HepG2 (cell line): ENCODE measurements at regions not wholly inside any gene's neighbourhood (a gene's known extent, or its start where the extent isn't known, plus 50 kb on each side); places are given as distances from the start of the nearest gene placed in this dataset.

Experiments
- ATAC-seq: fragments of 200-7000 bp; cut with Tn5 transposase; 3 replicates; pipeline ENCODE4 v1.9.1; 2020; ENCODE audit warnings: mild to moderate bottlenecking, moderate library complexity
- BruUV-seq: library from RNA; stranded (reverse); fragments of 400-500 nt; replicated peaks from 2 replicates; lab custom pipeline; 2021; lab: Mats Ljungman, UMichigan
- CTCF ChIA-PET: fragments of 300-600 bp; formaldehyde crosslinking; extraction: SDS; loops from one replicate; lab custom pipeline; 2021; ENCODE audit warnings: low total read pairs, inconsistent platforms, low intra/inter-chr PET ratio; lab: Yijun Ruan, JAX
- POLR2A ChIA-PET: fragments of 350-600 bp; sonication (Branson Sonifier 250); formaldehyde crosslinking; loops from one replicate; lab custom pipeline; 2020; ENCODE audit warnings: antibody characterized with exemption, inconsistent platforms; lab: Yijun Ruan, JAX
- DNase-seq: peaks from one replicate; pipeline ENCODE4 v3.0.0-alpha.2; 2015; ENCODE audit warnings: low spot score
- FAIRE-seq: peaks from 3 replicates; lab custom pipeline; 2011; peaks lifted over from hg19 to GRCh38; lab: Jason Lieb, UNC
- H2AFZ ChIP-seq: one replicate; pipeline ENCODE4 v1.6.1; 2011; ENCODE audit warnings: low read length, inconsistent platforms
- H3K27ac ChIP-seq: fragments of 300-600 bp; 3 replicates; pipeline ENCODE4 v1.8.0; 2011; ENCODE audit warnings: mixed run types, mild to moderate bottlenecking, mixed read lengths, low read length, inconsistent platforms; ENCODE audit not compliant: insufficient read depth; ENCODE audit errors: extremely low read length
- H3K27me3 ChIP-seq, 2 experiments: fragments of 200-600 bp in 1 of 2; 2 replicates in 1 of 2; 3 replicates in 1 of 2; pipeline versions ENCODE4 v1.6.0 to v1.8.0; 2011; ENCODE audit warnings: low read length in 2 of 2, mild to moderate bottlenecking in 2 of 2, moderate library complexity in 2 of 2, inconsistent platforms in 1 of 2; ENCODE audit not compliant: insufficient read depth in 2 of 2, control insufficient read depth in 1 of 2
- H3K36me3 ChIP-seq, 2 experiments: fragments of 200-600 bp in 1 of 2; replicated peaks in 1 of 2; 2 replicates in 1 of 2; 3 replicates in 1 of 2; pipeline versions ENCODE4 v1.5.1 to v1.8.0; 2011; ENCODE audit warnings: low read length in 2 of 2, inconsistent platforms in 1 of 2; ENCODE audit not compliant: insufficient read depth in 2 of 2, control insufficient read depth in 1 of 2
- H3K4me1 ChIP-seq: 2 replicates; pipeline ENCODE4 v1.5.1; 2012; ENCODE audit warnings: low read length, inconsistent platforms; ENCODE audit not compliant: insufficient read depth
- H3K4me2 ChIP-seq: 2 replicates; pipeline ENCODE4 v1.6.0; 2011; ENCODE audit warnings: low read depth, low read length, inconsistent platforms
- H3K4me3 ChIP-seq, 3 experiments: fragments of 200-600 bp in 1 of 3; sonication (generic), shearing (Covaris generic) in 1 of 3; replicated peaks in 1 of 3; 2 replicates each; pipeline ENCODE4 v1.5.1; 2011 to 2016; ENCODE audit warnings: low read length in 3 of 3, inconsistent platforms in 2 of 3, low read depth in 2 of 3, mild to moderate bottlenecking in 2 of 3, control low read depth in 1 of 3, mixed read lengths in 1 of 3; ENCODE audit not compliant: insufficient read depth in 1 of 3
- H3K79me2 ChIP-seq: one replicate; pipeline ENCODE4 v1.6.1; 2011; ENCODE audit warnings: low read length, inconsistent platforms; ENCODE audit not compliant: insufficient read depth
- H3K9ac ChIP-seq: 2 replicates; pipeline ENCODE4 v1.6.0; 2011; ENCODE audit warnings: mild to moderate bottlenecking, low read depth, low read length, inconsistent platforms; ENCODE audit not compliant: insufficient read depth
- H3K9me3 ChIP-seq: 2 replicates; pipeline ENCODE4 v1.5.1; 2012; ENCODE audit warnings: mild to moderate bottlenecking, low read length
- H4K20me1 ChIP-seq: 2 replicates; pipeline ENCODE4 v1.6.0; 2011; ENCODE audit warnings: inconsistent platforms, mild to moderate bottlenecking, low read length, moderate library complexity; ENCODE audit not compliant: insufficient read depth
- ASH2L ChIP-seq: fragments of 300-600, 200-600 bp; sonication (generic); IDR thresholded peaks from 2 replicates; pipeline ENCODE4 v1.7.0; 2017; ENCODE audit warnings: low read depth, mild to moderate bottlenecking, moderate library complexity, mixed read lengths, low read length; ENCODE audit not compliant: insufficient read length
- CC2D1A ChIP-seq: sonication (generic); formaldehyde crosslinking; IDR thresholded peaks from 2 replicates; pipeline ENCODE4 v1.8.1; 2023; ENCODE audit warnings: mild to moderate bottlenecking, missing genetic modification reagents
- DPF2 ChIP-seq: sonication (generic); formaldehyde crosslinking; IDR thresholded peaks from 2 replicates; pipeline ENCODE4 v1.4.0; 2020; ENCODE audit warnings: mild to moderate bottlenecking, low read depth, missing genetic modification reagents, borderline replicate concordance
- NFAT5 ChIP-seq: sonication (generic); formaldehyde crosslinking; IDR thresholded peaks from 2 replicates; pipeline ENCODE4 v1.4.0; 2020; ENCODE audit warnings: missing genetic modification reagents
- TGIF2 ChIP-seq: IDR thresholded peaks from 2 replicates; pipeline ENCODE4 v1.6.1; 2016; ENCODE audit warnings: control low read depth, missing compliant biosample characterization
- ZNF552 ChIP-seq: sonication (generic); formaldehyde crosslinking; IDR thresholded peaks from 2 replicates; pipeline ENCODE4 v1.9.0; 2022; ENCODE audit warnings: missing genetic modification reagents, mild to moderate bottlenecking, borderline replicate concordance
- ZNF850 ChIP-seq: sonication (generic); formaldehyde crosslinking; conservative IDR thresholded peaks from 2 replicates; pipeline ENCODE4 v1.9.0; 2021; ENCODE audit warnings: mild to moderate bottlenecking, missing genetic modification reagents
- WGBS: methylation state at CpG from one replicate; pipeline ENCODE4 v1.1.6; 2017; ENCODE audit warnings: low lambda C conversion rate; 5-methylcytosine and 5-hydroxymethylcytosine counted together
- in situ Hi-C: cut with HindIII; loops from 2 replicates; pipeline ENCODE4 v1.10.0; 2017; ENCODE audit warnings: low pct_unique_long_range_greater_than_20kb; ENCODE audit not compliant: extremely low pct_ligation_motif_present
- intact Hi-C: fragments of 100-400 bp; cut with micrococcal nuclease; formaldehyde crosslinking; loops from one replicate; pipeline ENCODE4 v1.10.0; 2022; ENCODE audit not compliant: unreplicated experiment

- TF ChIP-seq DPF2 (CRISPR knock-in tag): no peak
Measured at GRCh38 chr4:95674521-95674981, 125.8 kb upstream of the UNC5C start (continued).

- DNase-seq: no peak
- CTCF ChIA-PET: no interaction called here
- no TSS peak for BruUV-seq
- H3K4me1 ChIP-seq: no peaks in the 10 kb centered on the region
- peaks cover 53% of the 10 kb centered on the region for H3K9me3 ChIP-seq
- H3K4me3 ChIP-seq: no peak overlapping the region
- TF ChIP-seq ZNF552 (CRISPR knock-in tag): no peak
- no peak for TF ChIP-seq CC2D1A
- no peak for TF ChIP-seq TGIF2
- no peak for TF ChIP-seq NFAT5 (CRISPR knock-in tag)
- TF ChIP-seq ASH2L: no peak
- no peak for TF ChIP-seq ZNF850
- H3K4me2 ChIP-seq: no peak overlapping the region
- POLR2A ChIA-PET: no interaction called here
- no peak overlapping the region for H2AFZ ChIP-seq
- no peak overlapping the region for H3K27ac ChIP-seq
- FAIRE-seq: no peak
- in situ Hi-C loops (no loop called here), intact Hi-C loops (no loop called here)
- no peaks in the 10 kb centered on the region for H3K36me3 ChIP-seq
- WGBS: 0% methylated on average over 1 of the region's 1 CpG
- no peak for ATAC-seq
- H3K27me3 ChIP-seq: no peaks in the 10 kb centered on the region
- H4K20me1 ChIP-seq: no peaks in the 10 kb centered on the region
- H3K79me2 ChIP-seq: no peaks in the 10 kb centered on the region
- H3K9ac ChIP-seq: no peak overlapping the region
Measured at GRCh38 chr4:95672811-95673210, 124.0 kb upstream of the UNC5C start.
